GM08714 (cell line): ENCODE measurements at regions not wholly inside any gene's neighbourhood (a gene's known extent, or its start where the extent isn't known, plus 50 kb on each side); places are given as distances from the start of the nearest gene placed in this dataset.
"Not testable (repeated sequence)": the region's sequence is repeated elsewhere in the genome, so short reads cannot be mapped to it uniquely, and the experiment has no call there.

Experiments
- H3K4me3 ChIP-seq: fragments of 200-500 bp; sonication (Bioruptor generic); 2 replicates; pipeline ENCODE4 v1.5.1; 2014; ENCODE audit warnings: mild to moderate bottlenecking, low read length, inconsistent platforms
- ZNF274 ChIP-seq: IDR thresholded peaks from 2 replicates; pipeline ENCODE4 v1.6.1; 2012; ENCODE audit warnings: mild to moderate bottlenecking, low read depth, low read length

DNA sequence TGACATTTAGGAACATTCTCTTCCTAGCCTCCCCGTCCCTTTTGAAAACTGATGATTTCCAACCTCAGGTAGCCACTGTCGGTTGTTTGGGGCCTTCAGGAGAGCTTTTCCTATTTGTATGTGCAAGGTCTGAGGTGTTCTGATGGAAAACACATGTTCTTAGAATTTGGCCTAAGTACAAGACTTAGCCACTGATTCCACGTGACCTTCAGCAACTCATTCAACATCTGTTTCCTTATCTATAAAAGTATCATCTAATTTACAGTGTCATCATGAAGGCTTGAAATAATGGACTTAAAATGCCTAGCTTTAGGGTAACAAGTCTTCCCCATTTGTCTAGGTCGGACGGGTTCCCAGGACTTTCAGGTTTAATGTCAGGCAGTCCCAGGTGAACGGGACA is 259.3 kb downstream of the SOX9 start:
- H3K4me3 ChIP-seq, result no peak overlapping the region
- no peak for TF ChIP-seq ZNF274

DNA sequence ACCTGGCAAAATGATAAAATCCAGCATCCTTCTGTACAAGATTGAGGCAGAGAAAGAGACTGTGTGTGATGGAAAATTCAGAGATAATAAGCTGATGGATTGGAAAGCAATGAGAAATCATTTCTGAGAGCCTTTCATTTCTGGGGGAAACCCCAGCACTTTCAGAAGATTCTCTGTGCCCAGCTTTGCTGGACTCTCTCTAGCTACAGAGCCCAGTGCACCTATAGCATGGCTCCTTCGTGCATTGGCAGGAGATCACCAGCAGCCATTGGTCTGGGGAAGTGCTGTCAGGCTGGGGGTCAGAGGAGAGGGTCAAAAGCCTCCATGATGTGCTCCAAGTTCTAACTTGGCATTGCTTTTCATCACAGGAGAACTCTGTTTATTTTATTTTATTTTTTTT is 259.9 kb downstream of the SOX9 start:
- H3K4me3 ChIP-seq, result no peak overlapping the region
- no peak for TF ChIP-seq ZNF274

DNA sequence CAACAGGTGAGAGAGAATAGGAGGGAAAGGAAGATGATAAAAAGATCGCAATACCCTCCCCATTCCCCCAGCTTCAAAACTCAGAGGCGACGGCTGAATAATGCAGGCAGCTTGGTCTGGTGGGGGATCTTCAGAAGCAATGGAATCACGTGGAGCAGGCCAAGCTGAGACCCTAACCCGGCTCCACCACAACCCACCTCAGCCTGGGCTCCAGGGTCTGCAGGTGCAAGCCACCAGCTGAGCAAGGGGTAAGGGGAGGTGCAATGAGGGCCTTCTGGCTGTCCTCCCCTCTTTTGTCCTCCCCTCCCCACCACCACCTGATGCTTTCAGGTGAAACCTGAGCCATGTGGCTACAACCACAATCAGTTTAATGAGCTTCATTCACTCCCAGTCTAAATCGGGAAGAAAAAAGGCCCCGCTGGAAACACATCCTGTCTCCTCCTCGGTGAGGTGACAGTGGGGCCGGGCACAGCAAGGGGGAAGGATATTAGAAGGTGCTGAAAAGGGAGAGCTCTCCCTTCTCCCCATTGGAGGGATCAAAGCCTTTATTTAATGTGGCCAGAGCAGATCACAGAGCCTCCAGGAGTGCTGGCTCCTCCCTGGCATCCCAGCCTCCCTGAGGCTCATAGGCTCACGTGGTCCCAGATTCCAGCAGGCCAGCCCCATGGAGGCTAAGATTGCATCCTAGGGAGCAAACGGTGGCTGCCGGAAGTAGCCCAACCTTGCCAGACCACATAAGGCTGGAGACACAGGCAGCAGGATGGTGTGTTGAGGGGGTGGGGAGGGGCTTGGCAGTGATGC is 261.0 kb downstream of the SOX9 start:
- no peak overlapping the region for H3K4me3 ChIP-seq

DNA sequence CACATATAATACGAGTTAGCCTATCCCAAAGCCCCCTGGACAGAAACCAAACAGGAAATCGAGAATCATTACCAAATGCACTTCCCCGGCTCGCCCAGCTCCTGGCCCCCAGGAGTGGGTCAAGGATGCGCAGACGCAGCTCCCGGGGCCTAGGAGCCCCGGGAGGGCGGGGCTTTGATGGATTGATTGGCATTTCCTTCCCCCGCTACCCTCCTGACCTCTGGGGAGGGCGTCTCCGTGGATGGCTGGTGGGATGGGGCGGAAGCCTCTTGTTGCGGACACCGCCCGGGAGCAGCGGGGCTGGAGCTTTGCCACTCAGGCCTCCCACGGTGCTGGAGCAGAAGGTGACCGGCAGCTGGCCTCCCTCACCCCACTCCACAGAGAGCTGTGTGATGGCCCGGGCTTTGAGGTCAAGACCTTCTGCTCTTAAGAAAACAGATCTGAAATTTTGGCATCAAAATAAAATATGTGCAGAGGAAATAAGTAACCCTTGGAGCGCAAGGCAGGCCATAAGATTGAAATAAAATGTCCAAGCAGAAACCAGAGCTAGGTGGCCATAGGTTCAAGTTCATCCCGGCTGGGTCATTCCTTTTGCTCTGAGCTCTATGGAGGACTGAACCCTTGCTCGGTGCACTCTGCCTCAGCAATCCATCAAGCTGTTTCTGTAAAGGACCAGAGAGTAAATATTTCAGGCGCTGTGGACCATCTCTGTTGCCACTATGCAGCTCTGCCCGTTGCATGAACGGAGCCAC is 262.3 kb downstream of the SOX9 start:
- H3K4me3 ChIP-seq, result no peak overlapping the region
- no peak for TF ChIP-seq ZNF274

More for the DNA sequence above, 261.0 kb downstream of the SOX9 start:
- no peak for TF ChIP-seq ZNF274

DNA sequence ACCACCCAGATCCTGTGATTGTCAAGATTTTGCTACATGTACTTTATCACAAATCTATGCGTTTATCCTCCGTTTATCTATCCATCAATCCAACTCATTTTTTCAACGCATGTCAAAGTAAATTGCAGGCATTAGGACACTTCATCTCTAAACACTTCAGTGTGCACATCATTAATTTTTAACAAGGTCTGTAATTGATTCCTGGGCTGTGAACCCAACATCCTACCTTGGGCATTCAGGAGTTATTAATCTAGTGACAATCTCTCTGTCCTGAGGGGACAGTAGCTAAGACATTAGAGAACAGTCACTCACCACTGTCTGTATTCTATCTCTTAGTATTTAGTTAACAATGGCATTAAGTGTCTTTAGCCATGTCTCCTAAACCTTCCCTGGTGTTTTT is 264.7 kb downstream of the SOX9 start:
- TF ChIP-seq ZNF274, result no peak
- H3K4me3 ChIP-seq, result no peak overlapping the region

DNA sequence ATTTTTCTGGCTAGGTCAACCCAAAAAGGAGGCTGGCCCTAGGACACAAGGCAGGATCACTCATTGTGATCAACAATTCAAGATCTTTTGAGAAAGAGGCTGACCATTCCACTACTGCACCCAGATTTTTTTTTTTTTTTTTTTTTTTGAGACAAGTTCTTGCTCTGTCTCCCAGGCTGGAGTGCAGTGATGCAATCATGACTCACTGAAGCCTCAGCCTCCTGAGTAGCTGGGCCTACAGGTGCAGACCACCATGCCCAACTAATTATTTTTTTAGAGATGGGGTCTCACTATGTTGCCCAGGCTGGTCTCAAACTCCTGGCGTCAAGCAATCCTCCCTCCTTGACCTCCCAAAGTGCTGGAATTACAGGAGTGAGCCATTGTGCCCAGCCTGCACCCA is 265.4 kb downstream of the SOX9 start:
- H3K4me3 ChIP-seq, result not testable (repeated sequence)

DNA sequence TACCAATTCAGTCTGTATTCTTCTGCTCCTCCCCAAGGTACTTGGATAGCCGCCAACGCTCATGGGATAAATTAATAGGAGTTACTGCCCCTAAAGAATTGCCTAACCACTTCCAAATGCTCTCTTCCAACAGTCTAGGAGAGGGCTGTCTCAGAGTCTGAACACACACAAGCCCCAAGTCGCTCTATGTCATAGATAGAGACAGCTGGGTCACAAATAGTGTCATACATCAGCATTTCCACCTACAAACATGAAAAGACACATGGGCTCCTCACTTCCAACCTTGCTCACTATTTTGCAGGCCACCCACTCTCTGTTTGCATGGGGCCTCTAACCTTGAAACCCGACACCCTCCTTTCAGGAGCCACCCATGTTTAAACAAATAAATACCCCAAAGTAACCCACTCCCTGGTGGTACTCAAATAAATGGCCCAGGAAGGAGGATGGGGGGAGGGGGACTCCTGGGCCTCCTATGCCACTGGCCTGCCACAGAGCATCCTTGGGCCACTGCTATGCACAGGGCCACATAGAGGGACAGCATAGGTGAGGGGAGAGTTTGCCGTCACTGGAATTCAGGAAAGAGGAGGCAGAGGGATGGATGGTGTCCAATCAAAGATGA is 265.9 kb downstream of the SOX9 start:
- H3K4me3 ChIP-seq, result no peak overlapping the region
- TF ChIP-seq ZNF274, result no peak

DNA sequence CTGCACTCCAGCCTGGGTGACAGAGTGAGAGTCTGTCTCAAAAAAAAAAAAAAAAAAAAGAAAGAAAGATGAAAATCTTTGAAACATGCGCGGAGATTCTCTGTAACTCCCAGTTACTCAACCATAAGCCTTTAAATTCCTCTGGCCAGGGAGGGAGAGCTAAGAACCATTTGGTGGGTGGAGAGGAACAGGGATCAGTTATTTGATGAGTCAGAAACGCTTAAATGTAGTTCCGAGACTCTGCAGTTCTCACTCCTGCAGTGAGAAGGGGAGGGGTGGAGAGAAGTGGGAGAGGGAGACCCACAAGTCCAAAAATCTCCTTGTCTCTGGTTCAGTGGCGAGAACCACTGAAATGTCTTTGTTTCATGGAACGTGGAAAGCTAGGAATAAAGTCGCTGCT is 266.7 kb downstream of the SOX9 start:
- no peak overlapping the region for H3K4me3 ChIP-seq
- no peak for TF ChIP-seq ZNF274

DNA sequence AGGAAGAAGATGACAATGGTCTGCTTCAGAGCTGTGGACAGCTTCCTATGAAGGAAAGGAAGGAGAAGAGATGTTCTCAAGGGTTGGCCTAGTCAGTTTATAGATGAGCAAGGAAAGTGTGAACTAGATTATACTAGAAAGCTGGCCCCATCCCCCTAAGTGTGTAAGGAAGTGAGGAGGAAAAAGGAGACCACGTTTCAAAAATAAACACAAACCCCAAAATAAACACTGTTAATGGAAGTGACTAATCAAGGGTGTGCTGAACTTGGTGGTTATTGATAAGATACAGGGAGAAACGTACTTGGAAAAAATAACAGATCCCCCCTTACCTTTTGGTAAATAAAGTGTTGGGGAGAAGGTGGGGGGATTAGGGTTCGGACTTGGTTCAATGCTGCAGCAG is 267.1 kb downstream of the SOX9 start:
- H3K4me3 ChIP-seq, result no peak overlapping the region
- no peak for TF ChIP-seq ZNF274

DNA sequence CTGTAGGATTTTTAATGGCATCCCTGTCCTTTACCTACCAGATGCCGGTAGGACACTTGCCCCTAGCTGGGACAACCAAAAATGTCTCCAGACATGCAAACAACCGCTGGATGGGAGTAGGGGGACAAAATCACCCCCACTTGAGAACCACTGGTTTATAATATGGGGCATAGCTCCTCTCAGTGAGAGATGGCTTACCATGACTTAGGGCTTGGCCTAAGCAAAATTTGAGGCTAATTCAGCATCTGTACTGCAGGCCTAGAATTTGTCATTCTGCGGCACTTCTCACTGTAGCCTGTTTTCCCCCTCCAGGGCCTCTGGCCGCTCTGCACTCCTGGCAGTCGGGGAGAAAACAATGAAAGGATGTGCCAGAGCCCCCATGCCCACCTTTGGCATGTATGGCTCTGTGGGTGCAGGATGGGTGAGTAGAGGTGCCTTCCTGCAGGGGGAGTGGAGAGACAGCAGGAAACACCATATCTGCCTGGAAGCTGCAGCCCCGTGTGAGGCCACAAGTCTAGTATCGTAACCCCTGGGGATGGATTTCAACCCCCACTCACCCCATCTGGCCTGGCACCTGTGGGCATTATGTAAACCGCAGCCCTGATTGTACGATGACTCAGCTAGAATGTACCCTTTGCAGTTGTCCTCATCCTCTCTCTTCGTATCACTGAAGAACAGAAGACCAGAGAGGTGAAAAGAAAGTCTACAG is 268.1 kb downstream of the SOX9 start:
- TF ChIP-seq ZNF274, result no peak
- no peak overlapping the region for H3K4me3 ChIP-seq

DNA sequence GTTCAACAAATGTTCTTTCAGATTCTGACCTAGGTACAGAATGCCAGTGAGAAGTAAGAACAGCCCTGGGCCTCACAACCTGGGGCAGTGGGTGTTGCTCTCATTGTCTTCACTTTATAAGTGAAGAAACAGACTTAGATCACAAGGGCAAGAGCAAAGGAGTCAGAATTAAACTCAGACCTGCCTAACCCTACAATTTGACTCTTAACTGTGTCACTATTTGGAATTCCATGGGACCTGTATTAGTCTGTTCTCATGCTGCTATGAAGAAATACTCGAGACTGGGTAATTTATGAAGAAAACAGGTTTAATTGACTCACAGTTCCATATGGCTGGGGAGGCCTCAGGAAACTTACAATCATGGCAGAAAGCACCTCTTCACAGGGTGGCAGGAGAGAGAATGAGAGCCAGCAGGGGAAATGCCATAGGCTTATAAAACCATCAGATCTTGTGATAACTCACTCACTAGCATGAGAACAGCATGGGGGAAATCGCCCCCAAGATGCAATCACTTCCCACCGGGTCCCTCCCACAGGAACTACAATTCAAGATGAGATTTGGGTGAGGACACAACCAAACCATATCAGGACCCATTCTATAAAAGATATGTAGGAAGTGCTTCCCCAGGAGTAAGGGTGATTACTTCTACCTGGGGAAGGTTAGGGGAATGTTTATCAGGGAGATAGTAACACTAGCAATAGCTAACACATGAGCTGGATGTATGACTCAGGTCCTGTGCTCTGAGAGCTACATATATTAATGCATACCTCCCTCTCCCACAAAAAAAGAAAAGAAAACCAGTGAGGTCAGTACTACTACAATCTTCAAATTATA is 270.1 kb downstream of the SOX9 start:
- TF ChIP-seq ZNF274, result no peak
- H3K4me3 ChIP-seq, result no peak overlapping the region

DNA sequence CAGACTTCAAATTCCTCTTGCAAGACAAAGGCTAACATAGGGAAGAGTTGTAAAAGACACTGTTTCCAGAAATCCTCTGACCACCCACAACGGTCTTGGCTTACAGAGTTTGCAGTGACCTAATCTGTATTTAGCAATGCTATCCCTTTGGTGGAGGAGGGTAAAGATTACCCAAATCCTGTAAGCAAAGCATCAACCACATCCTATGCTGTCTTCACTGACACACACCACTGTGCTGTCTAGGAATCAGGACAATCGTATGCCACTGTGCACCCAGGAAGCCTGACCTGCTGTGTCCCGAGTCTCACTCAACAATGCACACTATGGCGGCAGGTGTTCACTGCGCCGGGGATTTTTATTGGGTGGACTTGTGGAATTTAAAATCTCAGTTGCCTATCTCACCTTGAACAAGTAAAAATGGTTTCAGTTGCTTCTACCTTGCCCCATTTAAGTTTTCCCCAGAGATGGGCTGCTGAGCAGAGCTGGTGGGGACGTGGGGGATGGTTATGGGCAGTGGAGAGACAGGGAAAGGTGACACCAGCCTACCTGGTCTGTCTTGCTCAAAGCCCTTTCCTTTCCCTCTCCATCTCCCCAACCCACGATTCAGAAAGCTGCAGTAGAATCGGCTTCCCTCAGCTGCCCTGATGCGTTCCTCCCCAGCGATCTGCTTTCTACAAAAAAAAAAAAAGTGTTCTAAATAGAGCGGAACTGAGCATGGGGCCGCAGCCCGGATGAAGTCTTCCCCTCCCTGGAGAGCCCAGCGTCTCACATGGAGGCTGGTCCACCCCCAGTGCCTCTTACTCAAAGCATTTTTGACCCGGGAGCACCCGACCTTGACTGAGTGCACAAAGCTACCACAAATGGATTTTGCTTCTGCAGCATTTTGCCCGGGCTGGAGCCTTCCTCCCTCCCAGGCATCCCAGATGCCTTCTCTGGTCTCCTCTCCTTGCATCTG is 271.5 kb downstream of the SOX9 start:
- no peak for TF ChIP-seq ZNF274
- H3K4me3 ChIP-seq, result no peak overlapping the region

DNA sequence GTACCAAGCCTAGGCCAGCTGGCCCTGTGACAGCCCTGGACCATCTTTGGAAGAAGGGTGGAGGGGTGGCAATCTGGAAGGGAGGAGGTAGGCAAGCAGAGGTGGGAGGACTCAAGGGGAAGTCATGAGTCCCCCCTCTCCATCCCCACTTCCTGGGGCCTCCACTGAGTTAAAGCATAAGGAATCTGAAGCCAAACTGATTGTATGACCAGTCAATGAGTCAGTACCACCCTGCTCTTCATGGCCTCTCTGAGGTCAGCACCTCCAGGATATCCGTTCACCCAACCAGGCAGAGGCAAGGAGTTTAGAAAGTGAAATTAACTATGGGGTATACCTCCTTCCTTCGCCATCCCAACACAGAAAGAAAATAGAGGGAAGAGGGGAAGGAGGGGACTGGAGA is 272.7 kb downstream of the SOX9 start:
- TF ChIP-seq ZNF274, result no peak
- H3K4me3 ChIP-seq, result no peak overlapping the region
